GM23338 (cell line): ENCODE measurements at regions not wholly inside any gene's neighbourhood (a gene's known extent, or its start where the extent isn't known, plus 50 kb on each side); places are given as distances from the start of the nearest gene placed in this dataset.

Experiments used
- ATAC-seq: fragments of 200-7000 bp; cut with Tn5 transposase; 3 replicates; pipeline ENCODE4 v1.9.1; 2020
- DNase-seq: peaks from one replicate; pipeline ENCODE4 v3.0.0-alpha.2; 2015; ENCODE audit warnings: low spot score
- H2AFZ ChIP-seq: fragments of 200-600 bp; sonication (generic); 2 replicates; pipeline ENCODE4 v1.8.0; 2016; ENCODE audit warnings: antibody characterized with exemption, mild to moderate bottlenecking, moderate library complexity
- H3F3A ChIP-seq: fragments of 200-600 bp; sonication (generic); replicated peaks from 2 replicates; pipeline ENCODE4 v1.8.0; 2017; ENCODE audit warnings: antibody characterized with exemption, mixed run types, low read depth
- H3K27ac ChIP-seq: fragments of 200-600 bp; sonication (generic); 2 replicates; pipeline ENCODE4 v1.6.1; 2016; ENCODE audit warnings: low read depth
- H3K27me3 ChIP-seq: fragments of 200-600 bp; sonication (generic); 2 replicates; pipeline ENCODE4 v1.8.0; 2016; ENCODE audit warnings: mild to moderate bottlenecking, mixed run types, moderate library complexity; ENCODE audit not compliant: insufficient read depth
- H3K36me3 ChIP-seq: fragments of 200-600 bp; sonication (generic); 2 replicates; pipeline ENCODE4 v1.8.0; 2016; ENCODE audit warnings: mild to moderate bottlenecking; ENCODE audit not compliant: insufficient read depth
- H3K4me1 ChIP-seq: fragments of 200-600 bp; sonication (generic); 2 replicates; pipeline ENCODE4 v1.8.0; 2016; ENCODE audit warnings: mild to moderate bottlenecking, moderate library complexity; ENCODE audit not compliant: insufficient read depth
- H3K4me2 ChIP-seq: fragments of 200-600 bp; sonication (generic); 2 replicates; pipeline ENCODE4 v1.7.1; 2017; ENCODE audit warnings: mixed run types
- H3K4me3 ChIP-seq: fragments of 200-600 bp; sonication (generic); 2 replicates; pipeline ENCODE4 v1.6.1; 2016; ENCODE audit warnings: mixed run types
- H3K79me2 ChIP-seq: fragments of 200-600 bp; sonication (generic); replicated peaks from 2 replicates; pipeline ENCODE4 v1.8.0; 2017; ENCODE audit warnings: mild to moderate bottlenecking; ENCODE audit not compliant: insufficient read depth
- H3K9me2 ChIP-seq: fragments of 200-600 bp; sonication (generic); 2 replicates; pipeline ENCODE4 v1.8.0; 2017; ENCODE audit not compliant: insufficient read depth
- H4K20me1 ChIP-seq: fragments of 200-600 bp; sonication (generic); replicated peaks from 2 replicates; pipeline ENCODE4 v1.8.0; 2017; ENCODE audit warnings: mild to moderate bottlenecking; ENCODE audit not compliant: insufficient read depth
- H3K27ac Mint-ChIP-seq: 2 replicates; pipeline ENCODE4 v1.8.0; 2020; ENCODE audit warnings: inconsistent platforms, mild to moderate bottlenecking, moderate library complexity, mixed read lengths
- H3K27me3 Mint-ChIP-seq: 3 replicates; pipeline ENCODE4 v1.8.0; 2022; ENCODE audit warnings: low read depth, mild to moderate bottlenecking, moderate library complexity, mixed read lengths, inconsistent platforms; ENCODE audit not compliant: insufficient read depth, poor library complexity
- H3K36me3 Mint-ChIP-seq: 3 replicates; pipeline ENCODE4 v1.8.0; 2021; ENCODE audit warnings: low read depth, mild to moderate bottlenecking, inconsistent platforms, moderate library complexity, mixed read lengths
- H3K4me1 Mint-ChIP-seq: 3 replicates; pipeline ENCODE4 v1.8.0; 2020; ENCODE audit warnings: mild to moderate bottlenecking, inconsistent platforms, mixed read lengths
- H3K4me3 Mint-ChIP-seq: 3 replicates; pipeline ENCODE4 v1.8.0; 2021; ENCODE audit warnings: moderate library complexity, mild to moderate bottlenecking, inconsistent platforms, mixed read lengths
- H3K9me3 Mint-ChIP-seq: 3 replicates; pipeline ENCODE4 v1.8.0; 2020; ENCODE audit warnings: moderate library complexity, mild to moderate bottlenecking, inconsistent platforms, mixed read lengths
- CREB1 ChIP-seq: fragments of 250-450 bp; sonication (Bioruptor Pico); IDR thresholded peaks from 2 replicates; pipeline ENCODE4 v1.5.0; 2020; ENCODE audit warnings: low read depth, mild to moderate bottlenecking, moderate library complexity
- EZH2phosphoT487 ChIP-seq: fragments of 200-600 bp; sonication (generic); IDR thresholded peaks from one replicate; pipeline ENCODE4 v1.8.1; 2018; ENCODE audit warnings: antibody characterized with exemption; ENCODE audit not compliant: unreplicated experiment
- NANOG ChIP-seq: IDR thresholded peaks from 2 replicates; pipeline ENCODE4 v1.6.1; 2016; ENCODE audit warnings: antibody characterized with exemption, borderline replicate concordance
- POLR2AphosphoS5 ChIP-seq: IDR thresholded peaks from 2 replicates; pipeline ENCODE4 v1.6.1; 2016; ENCODE audit warnings: antibody characterized with exemption, low read depth
- STAT1 ChIP-seq: IDR thresholded peaks from one replicate; pipeline ENCODE4 v1.6.1; 2016; ENCODE audit warnings: antibody characterized with exemption; ENCODE audit not compliant: unreplicated experiment
- ZNF114 ChIP-seq: fragments of 250-450 bp; sonication (Bioruptor Pico); IDR thresholded peaks from 2 replicates; pipeline ENCODE4 v1.5.0; 2020; ENCODE audit warnings: mild to moderate bottlenecking, moderate library complexity
- ZNF331 ChIP-seq: fragments of 250-450 bp; sonication (Bioruptor Pico); IDR thresholded peaks from 2 replicates; pipeline ENCODE4 v1.5.0; 2020; ENCODE audit warnings: low read depth, mild to moderate bottlenecking, moderate library complexity
- TF ChIP-seq, protein P1 (sequence below): IDR thresholded peaks from 2 replicates; pipeline ENCODE4 v1.6.1; 2016; ENCODE audit warnings: antibody characterized with exemption
- TF ChIP-seq, protein P2 (sequence below): fragments of 250-450 bp; sonication (Bioruptor Pico); IDR thresholded peaks from 2 replicates; pipeline ENCODE4 v1.5.0; 2020; ENCODE audit warnings: mild to moderate bottlenecking, moderate library complexity

GRCh38 chr9:25418974-25419373, 259.3 kb downstream of the TUSC1 start:
- DNase-seq (no peak), ATAC-seq (no peak)
- Histone ChIP-seq H3K36me3 (no peaks in the 10 kb centered on the region), H3K27ac (no peak overlapping the region), H3K27me3 (no peaks in the 10 kb centered on the region), H4K20me1 (no peaks in the 10 kb centered on the region), H3K4me3 (no peak overlapping the region), H2AFZ (no peak overlapping the region), H3K4me2 (no peak overlapping the region), H3K9me2 (no peaks in the 10 kb centered on the region), H3F3A (no peaks in the 10 kb centered on the region), H3K79me2 (no peaks in the 10 kb centered on the region), H3K4me1 (peaks cover 23% of the 10 kb centered on the region)
- H3K27me3 Mint-ChIP-seq, result no peaks in the 10 kb centered on the region
- peaks cover 20% of the 10 kb centered on the region for H3K4me1 Mint-ChIP-seq
- H3K27ac Mint-ChIP-seq, result no peak overlapping the region
- no peaks in the 10 kb centered on the region for H3K9me3 Mint-ChIP-seq
- no peaks in the 10 kb centered on the region for H3K36me3 Mint-ChIP-seq
- no peak for TF ChIP-seq ZNF331 (CRISPR knock-in tag)
- no peak for TF ChIP-seq ZNF114 (CRISPR knock-in tag)
- TF ChIP-seq, protein P1, sequence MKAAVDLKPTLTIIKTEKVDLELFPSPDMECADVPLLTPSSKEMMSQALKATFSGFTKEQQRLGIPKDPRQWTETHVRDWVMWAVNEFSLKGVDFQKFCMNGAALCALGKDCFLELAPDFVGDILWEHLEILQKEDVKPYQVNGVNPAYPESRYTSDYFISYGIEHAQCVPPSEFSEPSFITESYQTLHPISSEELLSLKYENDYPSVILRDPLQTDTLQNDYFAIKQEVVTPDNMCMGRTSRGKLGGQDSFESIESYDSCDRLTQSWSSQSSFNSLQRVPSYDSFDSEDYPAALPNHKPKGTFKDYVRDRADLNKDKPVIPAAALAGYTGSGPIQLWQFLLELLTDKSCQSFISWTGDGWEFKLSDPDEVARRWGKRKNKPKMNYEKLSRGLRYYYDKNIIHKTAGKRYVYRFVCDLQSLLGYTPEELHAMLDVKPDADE, result no peak
- TF ChIP-seq, protein P2, sequence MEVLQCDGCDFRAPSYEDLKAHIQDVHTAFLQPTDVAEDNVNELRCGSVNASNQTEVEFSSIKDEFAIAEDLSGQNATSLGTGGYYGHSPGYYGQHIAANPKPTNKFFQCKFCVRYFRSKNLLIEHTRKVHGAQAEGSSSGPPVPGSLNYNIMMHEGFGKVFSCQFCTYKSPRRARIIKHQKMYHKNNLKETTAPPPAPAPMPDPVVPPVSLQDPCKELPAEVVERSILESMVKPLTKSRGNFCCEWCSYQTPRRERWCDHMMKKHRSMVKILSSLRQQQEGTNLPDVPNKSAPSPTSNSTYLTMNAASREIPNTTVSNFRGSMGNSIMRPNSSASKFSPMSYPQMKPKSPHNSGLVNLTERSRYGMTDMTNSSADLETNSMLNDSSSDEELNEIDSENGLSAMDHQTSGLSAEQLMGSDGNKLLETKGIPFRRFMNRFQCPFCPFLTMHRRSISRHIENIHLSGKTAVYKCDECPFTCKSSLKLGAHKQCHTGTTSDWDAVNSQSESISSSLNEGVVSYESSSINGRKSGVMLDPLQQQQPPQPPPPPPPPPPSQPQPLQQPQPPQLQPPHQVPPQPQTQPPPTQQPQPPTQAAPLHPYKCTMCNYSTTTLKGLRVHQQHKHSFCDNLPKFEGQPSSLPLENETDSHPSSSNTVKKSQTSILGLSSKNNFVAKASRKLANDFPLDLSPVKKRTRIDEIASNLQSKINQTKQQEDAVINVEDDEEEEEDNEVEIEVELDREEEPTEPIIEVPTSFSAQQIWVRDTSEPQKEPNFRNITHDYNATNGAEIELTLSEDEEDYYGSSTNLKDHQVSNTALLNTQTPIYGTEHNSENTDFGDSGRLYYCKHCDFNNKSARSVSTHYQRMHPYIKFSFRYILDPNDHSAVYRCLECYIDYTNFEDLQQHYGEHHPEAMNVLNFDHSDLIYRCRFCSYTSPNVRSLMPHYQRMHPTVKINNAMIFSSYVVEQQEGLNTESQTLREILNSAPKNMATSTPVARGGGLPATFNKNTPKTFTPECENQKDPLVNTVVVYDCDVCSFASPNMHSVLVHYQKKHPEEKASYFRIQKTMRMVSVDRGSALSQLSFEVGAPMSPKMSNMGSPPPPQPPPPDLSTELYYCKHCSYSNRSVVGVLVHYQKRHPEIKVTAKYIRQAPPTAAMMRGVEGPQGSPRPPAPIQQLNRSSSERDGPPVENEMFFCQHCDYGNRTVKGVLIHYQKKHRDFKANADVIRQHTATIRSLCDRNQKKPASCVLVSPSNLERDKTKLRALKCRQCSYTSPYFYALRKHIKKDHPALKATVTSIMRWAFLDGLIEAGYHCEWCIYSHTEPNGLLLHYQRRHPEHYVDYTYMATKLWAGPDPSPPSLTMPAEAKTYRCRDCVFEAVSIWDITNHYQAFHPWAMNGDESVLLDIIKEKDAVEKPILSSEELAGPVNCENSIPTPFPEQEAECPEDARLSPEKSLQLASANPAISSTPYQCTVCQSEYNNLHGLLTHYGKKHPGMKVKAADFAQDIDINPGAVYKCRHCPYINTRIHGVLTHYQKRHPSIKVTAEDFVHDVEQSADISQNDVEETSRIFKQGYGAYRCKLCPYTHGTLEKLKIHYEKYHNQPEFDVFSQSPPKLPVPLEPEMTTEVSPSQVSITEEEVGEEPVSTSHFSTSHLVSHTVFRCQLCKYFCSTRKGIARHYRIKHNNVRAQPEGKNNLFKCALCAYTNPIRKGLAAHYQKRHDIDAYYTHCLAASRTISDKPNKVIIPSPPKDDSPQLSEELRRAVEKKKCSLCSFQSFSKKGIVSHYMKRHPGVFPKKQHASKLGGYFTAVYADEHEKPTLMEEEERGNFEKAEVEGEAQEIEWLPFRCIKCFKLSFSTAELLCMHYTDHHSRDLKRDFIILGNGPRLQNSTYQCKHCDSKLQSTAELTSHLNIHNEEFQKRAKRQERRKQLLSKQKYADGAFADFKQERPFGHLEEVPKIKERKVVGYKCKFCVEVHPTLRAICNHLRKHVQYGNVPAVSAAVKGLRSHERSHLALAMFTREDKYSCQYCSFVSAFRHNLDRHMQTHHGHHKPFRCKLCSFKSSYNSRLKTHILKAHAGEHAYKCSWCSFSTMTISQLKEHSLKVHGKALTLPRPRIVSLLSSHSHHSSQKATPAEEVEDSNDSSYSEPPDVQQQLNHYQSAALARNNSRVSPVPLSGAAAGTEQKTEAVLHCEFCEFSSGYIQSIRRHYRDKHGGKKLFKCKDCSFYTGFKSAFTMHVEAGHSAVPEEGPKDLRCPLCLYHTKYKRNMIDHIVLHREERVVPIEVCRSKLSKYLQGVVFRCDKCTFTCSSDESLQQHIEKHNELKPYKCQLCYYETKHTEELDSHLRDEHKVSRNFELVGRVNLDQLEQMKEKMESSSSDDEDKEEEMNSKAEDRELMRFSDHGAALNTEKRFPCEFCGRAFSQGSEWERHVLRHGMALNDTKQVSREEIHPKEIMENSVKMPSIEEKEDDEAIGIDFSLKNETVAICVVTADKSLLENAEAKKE (CRISPR knock-in tag), result no peak
- no peak for TF ChIP-seq STAT1
- TF ChIP-seq NANOG, result no peak
- TF ChIP-seq CREB1 (CRISPR knock-in tag), result no peak
- no peak for TF ChIP-seq EZH2phosphoT487
- no peak for TF ChIP-seq POLR2AphosphoS5
- H3K4me3 Mint-ChIP-seq, result no peak overlapping the region
